SW 1271 (cell line): ENCODE measurements at regions not wholly inside any gene's neighbourhood (a gene's known extent, or its start where the extent isn't known, plus 50 kb on each side); places are given as distances from the start of the nearest gene placed in this dataset.

Experiments
- DNase-seq, 2 experiments: peaks; one replicate each; lab custom pipeline; 2025; lab: John Stamatoyannopoulos, UW

DNA sequence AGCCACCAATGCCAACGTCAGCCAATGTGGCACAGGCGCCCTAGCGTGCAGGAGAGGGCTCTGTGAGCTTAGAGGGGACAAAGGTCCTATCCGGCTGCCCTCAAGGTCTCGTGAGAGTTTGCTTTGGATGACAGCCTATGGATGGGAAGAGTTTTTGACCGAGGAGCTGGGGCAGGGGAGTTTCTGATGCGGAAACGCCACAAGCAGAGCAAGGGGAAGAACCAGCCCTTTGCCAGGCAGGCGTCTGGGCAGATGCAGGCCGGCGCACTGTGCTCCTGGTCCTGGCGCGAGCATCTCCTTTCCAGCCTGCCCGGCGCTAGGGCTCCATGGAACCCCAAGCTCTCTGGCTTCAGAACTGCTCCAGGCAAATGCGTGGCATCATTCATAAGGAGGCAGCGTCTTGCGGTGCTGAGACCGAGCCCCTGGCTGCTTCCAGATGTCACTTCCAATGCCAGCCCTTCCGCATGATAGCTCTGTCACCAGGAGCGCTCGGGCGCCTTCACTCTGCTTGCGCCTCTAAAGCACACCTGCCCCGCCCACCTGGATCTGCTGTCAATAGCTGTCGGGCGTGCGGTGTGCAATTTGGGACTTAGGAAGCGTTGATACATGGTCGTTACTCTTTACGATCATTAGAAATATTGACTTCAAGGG is 374.9 kb upstream of the IRX1 start:
- no peak for DNase-seq

DNA sequence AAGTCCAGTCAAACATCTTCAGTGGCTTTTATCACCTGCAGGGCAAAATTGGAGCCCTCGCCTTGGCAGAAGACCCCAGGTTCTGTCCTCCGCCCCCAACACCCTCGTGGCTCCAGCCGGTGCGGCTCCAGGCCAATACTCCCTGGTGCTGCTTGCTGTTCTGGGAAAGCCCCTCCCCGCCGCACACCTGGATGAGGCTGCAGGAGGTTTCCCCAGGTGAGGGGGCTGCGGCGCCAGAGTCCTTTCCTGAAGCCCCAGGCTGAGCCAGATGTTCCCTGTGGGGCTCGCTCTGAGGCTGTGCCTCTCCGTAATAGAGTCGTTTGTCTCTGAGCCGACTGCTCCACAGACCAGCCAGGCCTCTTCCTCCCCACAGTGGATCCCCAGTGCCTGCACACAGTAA is 375.4 kb upstream of the IRX1 start:
- DNase-seq, result no peak

DNA sequence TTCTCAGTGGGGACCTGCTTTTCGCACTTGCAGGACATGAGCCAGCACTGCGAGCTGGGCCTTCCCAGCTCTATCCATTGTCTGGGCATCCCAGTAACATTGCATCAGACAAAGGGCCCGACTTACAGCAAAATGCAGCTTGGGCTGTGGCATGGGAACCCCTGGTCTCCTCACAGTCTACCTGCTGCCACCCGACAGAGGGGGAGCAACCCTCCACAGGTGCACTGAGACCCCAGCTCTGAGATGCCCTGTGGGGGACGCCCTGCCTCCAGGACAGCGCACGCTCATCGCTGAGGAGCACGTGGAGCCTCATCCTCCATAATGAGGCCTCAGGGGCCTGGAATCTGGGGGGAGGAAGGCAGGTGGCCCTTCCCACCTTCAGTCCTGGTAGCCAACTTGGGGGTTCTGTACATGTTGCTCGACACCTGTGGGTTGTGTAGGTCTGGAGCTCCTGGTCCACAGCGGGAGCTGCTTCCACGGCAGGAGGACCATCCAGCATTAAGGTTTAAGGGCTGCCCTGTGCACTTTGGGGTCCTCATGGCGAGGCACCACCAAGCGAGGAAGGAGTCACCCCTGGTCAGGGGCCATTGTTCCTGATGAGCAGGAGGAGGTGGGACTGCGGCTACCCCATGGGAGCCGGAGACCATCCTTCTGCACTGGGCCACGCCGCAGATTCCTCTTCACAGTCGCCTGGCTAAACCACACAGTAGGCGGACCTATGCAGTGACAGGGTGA is 376.5 kb upstream of the IRX1 start:
- DNase-seq, result no peak

DNA sequence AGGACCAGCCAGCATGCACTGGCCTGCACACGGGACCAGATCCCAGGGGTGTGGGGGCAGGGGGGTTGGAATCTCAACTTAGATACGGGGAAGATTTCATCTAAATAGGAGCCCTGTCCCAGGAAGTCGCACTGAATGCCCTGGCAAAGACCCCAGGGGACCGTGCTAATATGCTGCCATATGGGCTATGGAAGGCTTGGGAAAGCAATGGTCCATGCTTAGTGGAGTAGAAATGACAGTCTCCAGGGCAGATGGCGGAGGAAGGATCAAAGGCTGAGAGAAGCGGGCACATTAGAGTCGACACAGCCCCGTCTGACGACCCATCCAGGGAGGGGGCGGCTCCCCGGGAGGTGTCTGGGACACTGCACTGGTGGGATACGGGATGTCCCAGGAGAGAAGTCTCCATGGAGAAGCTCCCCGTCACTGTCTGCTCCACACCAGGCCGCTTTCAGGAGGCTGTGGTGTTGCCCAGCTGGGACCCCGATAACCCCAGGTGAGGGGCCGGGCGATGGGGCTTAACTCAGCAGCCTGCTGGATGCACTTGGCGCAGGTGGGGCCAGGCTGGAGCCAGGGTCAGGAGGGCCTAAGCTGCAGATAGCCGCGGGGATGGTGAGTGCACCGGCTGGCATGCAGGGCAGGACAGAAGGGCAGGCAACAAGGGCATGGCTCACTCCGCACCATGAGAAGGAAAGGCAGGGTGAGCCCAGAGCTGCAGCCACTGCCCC is 377.7 kb upstream of the IRX1 start:
- DNase-seq, result no peak

DNA sequence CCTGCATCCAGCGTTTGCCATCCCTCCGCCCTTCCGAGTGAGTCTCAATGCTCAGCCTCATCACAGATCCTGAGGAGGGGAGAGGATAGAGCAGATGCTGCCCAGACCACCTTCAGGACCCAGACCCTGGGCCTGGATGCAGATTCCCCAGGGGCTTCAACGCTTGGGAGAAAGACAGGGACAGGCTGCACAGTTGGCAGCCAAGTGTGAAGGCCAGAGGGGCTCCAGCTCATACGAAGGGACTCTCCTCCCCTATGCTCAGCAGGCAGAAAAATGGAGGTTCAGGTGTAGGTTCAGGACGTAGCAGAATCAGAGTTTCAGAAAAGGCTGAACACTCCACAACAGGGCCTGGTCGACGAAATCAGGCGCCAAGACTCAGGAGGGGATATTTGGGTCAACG is 378.5 kb upstream of the IRX1 start:
- no peak for DNase-seq

DNA sequence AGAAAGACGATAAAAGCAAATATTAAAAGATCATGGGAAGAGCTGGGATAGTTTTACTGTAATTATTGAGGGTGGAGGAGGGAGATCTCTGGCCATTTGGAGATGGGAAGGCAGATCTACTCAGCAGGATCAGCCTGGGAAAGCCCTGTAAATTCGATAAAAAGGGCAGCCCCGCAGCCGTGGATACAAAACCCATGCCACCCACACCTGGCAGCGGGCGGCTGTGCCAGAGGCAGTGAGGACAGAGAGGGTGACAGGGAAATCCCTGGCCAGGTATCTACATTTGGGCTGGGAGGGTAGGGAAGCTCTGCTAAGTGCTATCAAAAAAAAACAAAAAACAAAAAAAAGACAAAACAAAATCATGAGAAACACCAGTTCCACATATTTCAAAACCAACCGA is 379.2 kb upstream of the IRX1 start:
- DNase-seq, result no peak

DNA sequence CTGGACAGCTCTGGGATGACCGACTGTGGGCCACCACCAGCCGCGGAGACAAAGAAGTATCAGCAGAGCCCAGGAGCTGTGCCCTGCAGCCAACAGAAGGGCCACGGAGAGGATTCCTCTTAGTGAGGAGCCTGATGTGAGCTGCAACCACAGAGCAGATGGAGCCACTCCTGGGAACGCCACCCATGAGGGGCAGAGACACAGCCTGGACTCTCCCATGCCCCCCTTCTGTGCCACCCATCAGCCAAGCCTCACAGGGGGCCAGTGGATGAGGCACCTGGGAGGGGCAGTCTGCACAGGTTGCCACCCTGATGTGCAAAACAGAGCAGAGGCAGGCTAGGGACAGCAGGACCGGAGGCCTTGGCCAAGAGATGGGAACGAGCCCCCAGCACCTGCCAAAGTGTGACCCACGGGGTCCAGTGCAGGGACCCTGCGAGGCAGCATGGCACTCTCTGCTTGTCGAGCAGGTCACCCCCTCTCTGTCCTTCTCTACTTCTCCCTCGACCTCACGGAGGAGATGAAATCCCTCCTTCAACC is 380.7 kb upstream of the IRX1 start:
- no peak for DNase-seq

DNA sequence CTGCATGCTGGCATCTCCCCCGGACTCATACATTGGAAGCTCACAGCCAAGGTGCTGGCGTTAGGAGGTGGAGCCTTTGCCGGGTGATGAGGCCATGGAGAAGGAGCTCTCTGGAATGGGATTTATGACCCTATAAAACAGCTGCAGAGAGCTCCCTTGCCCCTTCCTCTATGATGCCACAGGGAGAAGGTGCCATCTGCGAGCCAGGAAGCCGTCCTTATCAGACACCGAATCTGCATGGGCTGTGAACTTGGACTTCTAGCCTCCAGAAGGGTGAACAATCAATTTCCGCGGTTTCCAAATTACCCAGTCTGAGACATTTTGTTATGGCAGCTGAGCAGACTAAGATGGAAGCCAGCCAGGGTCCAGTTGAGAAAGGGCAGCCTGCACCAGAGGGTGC is 381.2 kb upstream of the IRX1 start:
- DNase-seq, result no peak

DNA sequence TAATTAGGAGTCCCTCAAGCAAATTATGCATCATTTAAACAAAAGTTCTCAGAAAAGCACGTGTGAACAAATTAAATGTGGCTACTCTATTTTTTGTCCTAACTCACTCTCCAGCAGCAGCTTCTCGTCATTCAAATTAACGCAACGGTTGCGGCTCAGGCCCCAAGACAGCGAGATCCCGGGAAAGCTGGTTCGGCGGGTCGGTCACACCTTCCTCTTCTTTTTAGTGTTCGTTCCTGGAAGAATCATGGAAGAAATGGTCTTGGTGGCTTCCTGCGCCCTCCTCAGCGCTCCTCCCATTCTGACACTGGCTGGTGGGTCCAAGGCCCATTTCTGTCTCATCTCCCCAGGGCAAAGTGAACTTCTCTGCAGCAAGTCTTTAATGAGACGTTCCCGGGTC is 382.8 kb upstream of the IRX1 start:
- DNase-seq, result no peak

DNA sequence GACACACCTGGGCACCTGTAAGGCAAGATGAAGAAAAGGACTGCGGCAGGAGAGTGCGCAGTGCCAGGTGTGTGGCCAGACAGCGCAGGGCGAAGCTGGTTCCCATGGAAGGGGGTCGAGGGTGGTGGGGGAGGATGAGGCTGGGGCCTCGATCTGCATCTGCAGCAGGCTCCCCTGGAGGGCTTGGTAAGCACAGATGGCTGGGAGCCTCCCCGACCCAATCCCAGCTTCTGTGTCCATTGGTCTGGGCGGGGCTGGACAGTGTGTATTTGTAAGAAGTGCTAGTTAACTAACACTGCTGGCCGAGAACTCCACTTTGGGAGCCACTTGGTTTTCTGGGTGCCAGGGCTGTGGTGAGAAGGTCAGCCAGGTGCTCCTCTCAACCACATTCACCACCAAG is 385.1 kb upstream of the IRX1 start:
- DNase-seq, result no peak

DNA sequence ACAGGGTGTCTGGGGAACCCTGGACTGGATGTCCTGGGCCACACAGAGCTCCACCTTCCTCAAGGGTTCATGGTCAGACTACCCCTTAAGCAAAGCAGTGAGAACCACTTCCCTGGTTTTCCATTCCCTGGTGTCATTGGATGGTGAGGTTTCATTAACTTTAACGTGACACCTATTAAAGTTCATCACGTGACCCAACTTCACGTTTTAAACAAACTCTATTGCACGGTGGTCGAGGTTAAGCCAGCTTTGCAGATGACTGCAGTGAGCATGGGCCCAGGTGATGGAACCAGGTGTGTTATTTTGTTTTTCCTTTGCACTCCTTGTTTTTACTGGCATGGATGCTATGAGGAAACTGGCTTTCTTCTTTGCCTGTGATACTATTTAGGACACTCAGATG is 385.7 kb upstream of the IRX1 start:
- DNase-seq, result no peak

DNA sequence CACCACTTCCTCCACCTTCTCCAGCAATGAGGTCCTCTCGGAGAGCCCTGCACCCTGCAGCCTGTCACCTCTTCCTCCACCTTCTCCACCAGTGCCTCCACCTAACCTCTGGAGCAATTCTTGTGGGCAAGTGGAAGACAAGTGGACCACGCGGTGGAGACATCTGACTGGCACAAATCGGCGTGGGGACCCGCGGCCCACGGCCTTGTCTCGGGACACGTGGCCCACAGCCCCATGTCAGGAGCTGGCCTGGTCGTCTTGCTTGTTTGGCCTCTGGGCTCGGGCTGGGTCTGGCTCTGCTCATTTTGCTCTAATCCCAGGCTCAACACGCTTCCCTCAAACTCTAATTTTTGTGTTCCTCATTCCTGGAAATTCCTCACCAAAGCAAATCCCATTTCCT is 393.1 kb upstream of the IRX1 start:
- no peak for DNase-seq

DNA sequence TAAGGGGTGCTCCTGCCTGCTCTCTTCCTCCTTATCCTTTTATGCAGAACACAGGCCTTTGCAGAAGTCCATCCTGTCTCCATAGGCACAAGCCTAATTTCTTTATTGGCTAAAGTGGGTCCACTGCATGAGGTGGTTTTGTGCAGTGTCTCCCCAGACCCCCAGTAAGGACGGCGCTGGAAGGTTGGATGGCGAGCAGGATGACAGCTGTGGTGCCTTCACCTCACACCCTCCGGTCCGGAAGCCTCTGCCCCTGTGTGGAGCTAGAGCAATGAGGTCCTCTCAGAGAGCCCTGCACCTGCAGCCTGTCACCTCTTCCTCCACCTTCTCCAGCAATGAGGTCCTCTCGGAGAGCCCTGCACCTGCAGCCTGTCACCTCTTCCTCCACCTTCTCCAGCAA is 393.7 kb upstream of the IRX1 start:
- DNase-seq, result no peak

DNA sequence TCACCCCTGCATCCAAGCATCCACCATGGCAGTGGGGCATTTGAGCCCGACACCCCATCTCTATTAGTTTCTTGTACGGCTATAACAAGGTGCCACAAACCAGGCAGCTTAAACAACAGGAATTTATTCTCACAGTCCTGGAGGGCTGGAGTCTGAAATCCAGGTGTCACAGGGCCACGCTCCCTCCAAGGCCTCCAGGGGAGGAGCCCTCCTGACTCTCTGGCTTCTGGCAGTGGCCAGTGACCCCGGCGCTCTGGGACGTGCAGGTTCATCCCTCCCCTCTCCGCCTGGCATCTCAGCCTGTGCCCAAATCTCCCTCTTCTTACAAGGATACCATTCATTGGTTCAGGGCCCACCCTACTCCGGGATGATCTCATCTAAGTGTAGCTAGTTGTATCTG is 394.5 kb upstream of the IRX1 start:
- no peak for DNase-seq

DNA sequence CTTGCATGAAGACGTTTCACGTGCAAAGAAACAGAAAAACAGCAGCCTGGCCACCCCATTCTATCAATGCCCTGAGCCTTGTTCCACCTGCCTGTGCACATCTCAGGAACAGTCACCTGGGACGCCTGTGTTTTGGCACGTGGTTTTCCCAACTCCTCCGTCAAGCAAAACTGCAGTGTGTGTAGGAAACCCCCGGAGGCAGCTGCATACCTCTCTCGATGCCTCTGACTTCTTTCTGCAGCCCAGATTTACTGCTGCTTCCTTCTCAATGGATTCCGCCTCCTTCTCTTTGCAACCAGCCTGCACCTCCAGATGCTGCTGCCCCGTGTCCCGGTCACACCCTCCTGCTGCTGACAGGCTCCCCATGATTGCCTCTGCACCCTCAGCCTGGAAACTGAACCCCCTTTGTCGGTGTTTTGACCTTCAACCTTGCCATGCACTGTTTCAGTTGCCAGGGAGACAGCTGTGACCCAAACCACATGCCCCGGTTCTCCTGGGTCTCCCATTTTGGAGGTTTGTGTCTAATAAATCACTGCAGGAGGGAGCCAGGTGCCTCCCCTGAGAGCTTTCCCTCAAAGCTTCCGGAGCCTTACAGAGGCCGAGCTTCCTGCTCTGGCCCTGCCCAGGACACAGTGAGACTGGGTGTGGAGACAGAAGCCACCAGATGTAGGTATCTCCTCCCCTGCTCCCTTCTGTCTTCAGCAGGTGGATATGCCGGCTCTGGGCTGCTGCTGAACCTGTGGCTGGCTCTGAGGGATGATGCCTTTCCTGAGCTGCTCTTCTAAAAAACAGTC is 395.5 kb upstream of the IRX1 start:
- no peak for DNase-seq

DNA sequence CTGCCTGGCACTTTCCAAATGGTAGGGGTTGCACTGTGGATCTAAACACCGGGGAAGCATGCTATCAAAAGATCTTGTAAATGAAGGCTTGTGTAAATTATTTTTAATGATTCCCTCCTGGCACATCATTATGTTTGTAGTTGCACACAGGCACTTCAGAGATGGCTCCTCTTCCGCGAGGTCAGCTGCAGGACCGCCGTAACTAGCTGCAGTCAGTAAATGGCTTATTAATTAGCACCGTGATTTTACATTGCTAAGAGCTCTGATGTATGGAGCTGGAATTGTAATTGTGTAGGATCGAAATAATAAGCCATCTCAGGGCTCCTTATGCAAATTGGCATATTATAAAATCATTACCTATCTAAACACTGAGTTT is 397.6 kb upstream of the IRX1 start:
- no peak for DNase-seq

DNA sequence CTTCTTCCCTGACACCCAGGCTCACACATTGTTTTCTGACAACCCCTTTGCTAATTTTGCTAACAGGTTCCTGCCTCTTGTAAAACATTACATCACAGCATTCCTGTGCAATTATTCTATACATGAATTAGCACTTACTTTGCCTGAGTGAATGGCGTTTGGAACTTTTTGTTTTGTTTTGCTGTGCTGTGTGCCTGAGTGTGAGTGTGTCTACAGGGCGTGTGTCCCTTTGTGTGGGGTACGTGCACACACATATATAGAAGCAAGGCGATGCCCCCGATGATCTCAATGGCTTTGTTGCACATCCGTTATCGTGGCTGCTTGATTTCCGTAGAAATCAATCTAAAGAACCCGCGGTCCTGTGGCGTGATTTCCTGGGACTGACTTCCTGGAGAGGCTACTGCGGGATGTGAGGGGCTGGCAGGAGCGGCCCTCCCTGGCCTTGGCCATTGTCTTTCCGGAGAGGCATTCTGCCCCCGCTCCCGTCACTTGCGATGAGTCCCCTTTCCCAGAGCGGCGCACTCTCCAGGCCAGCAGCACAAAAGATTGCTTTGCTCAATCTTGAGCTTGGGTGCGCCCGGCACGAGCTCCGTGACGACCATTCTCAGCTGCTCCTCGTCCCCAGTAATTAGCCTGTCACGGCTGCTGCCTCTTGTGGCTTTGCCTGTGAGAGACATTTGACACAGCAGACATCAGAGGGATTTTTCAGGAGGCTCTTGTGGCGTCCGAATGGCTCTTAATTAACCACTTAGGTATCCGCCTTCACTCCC is 398.1 kb upstream of the IRX1 start:
- no peak for DNase-seq

DNA sequence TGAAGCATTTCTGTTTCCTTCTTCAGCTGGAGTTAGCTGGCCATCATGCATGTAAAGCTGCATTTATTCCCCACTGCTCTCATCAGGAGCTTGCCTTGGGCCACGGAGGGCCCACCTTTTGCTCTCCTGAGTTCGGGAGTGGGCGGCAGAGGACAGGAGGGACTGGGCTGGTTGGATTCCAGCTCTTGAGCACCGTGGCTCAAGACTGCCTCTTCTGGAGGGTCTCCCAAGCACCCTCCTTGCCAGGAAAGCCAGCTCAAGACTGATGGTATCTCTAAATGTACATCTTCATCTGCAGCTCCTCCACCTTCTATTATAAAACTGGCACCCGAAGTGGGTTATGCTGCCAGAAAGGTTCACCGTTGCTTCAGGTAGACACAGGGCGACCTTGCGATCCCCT is 399.6 kb upstream of the IRX1 start:
- DNase-seq, result no peak

DNA sequence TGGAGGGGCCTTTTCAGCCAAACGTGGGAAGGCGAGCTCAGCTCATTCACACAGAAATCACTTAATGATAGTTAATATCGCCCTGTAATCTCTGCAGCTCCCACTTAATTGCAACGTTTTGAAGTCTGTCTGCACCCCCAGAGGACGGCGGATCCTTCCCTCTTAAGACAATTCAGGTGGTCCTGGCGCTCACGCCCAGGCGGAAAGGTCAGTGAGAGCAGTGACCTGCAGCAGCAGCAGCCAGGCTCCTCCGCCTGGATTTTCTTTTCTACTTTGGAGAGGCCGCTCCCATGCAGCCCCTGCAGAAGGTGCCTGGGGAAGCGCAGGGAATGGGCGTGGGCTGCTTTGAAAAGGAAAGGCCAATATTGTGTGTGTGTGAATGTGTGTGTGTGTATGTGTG is 400.9 kb upstream of the IRX1 start:
- no peak for DNase-seq

DNA sequence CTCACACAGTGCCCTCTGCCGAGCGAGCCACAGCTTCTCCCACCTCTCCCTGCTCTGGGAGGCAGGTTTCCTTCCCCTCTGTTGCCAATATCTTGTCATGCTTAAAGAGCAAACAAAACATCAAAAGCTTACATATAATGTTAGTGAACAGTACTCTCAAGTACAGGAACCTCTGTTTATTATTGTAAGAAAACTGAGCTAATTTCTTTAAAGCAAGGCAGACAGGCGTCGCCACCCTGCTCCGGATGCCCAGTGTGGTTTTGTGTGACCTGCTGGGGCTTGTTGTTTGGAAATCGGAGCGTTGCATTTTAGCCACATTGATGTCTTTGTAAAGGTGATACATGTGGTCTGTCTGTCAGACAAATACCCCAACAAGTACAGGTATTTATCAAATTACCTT is 401.4 kb upstream of the IRX1 start:
- DNase-seq, result no peak

DNA sequence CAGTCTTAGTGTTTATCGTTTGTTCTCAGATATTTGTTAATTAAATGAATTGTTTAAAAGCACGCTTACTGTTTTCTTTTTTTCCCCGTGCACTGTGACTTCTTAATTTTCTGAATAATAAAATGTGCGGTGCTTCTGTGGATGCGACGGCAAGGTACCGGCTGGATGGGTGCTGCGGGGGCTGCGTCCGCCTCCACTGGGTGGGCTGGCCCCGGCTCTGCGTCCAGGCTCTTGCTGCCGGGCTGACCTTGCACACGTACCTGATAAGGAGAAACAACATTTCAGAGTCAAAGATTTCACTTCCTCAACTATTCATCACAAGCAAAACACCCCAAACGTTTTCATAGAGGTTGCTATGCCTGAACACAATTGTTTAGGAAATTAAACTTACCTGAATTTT is 404.0 kb upstream of the IRX1 start:
- no peak for DNase-seq

DNA sequence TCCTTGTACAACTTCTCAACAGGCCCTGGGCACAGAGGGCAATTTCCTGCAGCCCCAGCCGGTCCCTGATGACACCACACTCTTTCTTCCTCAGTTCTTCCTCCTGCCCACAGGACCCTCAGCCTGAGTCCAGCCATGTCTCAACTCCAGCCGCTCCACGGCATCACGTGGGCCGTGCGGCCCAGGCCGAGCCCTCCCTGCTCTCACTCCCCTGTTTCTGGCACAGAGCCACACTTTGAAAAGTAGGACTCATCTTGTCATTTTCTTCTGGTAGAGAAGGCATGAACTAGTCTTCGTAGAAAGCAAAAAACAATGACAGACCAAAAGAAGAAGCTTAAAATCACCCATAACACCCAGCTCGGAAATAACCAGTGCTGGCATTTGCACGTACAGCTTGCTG is 404.7 kb upstream of the IRX1 start:
- no peak for DNase-seq
